Immature natural killer cell (primary cell): ENCODE measurements at regions not wholly inside any gene's neighbourhood (a gene's known extent, or its start where the extent isn't known, plus 50 kb on each side); places are given as distances from the start of the nearest gene placed in this dataset.

ENCODE experiments used
- DNase-seq, 3 donors: peaks; one replicate each; pipeline ENCODE4 v3.0.0; 2022; ENCODE audit warnings: mixed read lengths in 1 of 3
- H3K27ac Mint-ChIP-seq, 6 donors: one replicate each; pipeline ENCODE4 v1.8.0; 2020; ENCODE audit warnings: mixed read lengths in 6 of 6, mild to moderate bottlenecking in 5 of 6, inconsistent platforms in 4 of 6, moderate library complexity in 3 of 6
- H3K27me3 Mint-ChIP-seq, 3 donors: one replicate each; pipeline ENCODE4 v1.8.0; 2020 to 2021; ENCODE audit warnings: low read depth in 3 of 3, mild to moderate bottlenecking in 3 of 3, mixed read lengths in 3 of 3, moderate library complexity in 3 of 3, inconsistent platforms in 1 of 3
- H3K36me3 Mint-ChIP-seq, 3 donors: one replicate each; pipeline ENCODE4 v1.8.0; 2020; ENCODE audit warnings: mixed read lengths in 3 of 3, inconsistent platforms in 2 of 3, mild to moderate bottlenecking in 2 of 3
- H3K4me1 Mint-ChIP-seq, 2 donors: one replicate each; pipeline ENCODE4 v1.8.0; 2020; ENCODE audit warnings: inconsistent platforms in 2 of 2, mild to moderate bottlenecking in 2 of 2, mixed read lengths in 2 of 2, moderate library complexity in 1 of 2
- H3K4me3 Mint-ChIP-seq, 5 donors: one replicate each; pipeline ENCODE4 v1.8.0; 2020; ENCODE audit warnings: mild to moderate bottlenecking in 5 of 5, mixed read lengths in 5 of 5, inconsistent platforms in 3 of 5, moderate library complexity in 3 of 5
- H3K9me3 Mint-ChIP-seq, 6 donors: one replicate each; pipeline ENCODE4 v1.8.0; 2020; ENCODE audit warnings: mild to moderate bottlenecking in 6 of 6, mixed read lengths in 6 of 6, inconsistent platforms in 4 of 6, moderate library complexity in 3 of 6

- Mint-ChIP-seq H3K36me3 (no peaks in the 10 kb centered on the region), H3K4me3 (no peak overlapping the region), H3K27me3 (peaks cover 0 to 14% (median 2%) of the 10 kb centered on the region in 3 donors), H3K27ac (no peak overlapping the region), H3K9me3 (no peaks in the 10 kb centered on the region), H3K4me1 (no peaks in the 10 kb centered on the region)
- DNase-seq: no peak
Measured at GRCh38 chr22:22397875-22398524, 110.5 kb downstream of the ZNF280B start.

GRCh38 chr22:22398530-22399327, 109.8 kb downstream of the ZNF280B start:
- Mint-ChIP-seq H3K27ac (no peak overlapping the region), H3K4me3 (no peak overlapping the region), H3K4me1 (no peaks in the 10 kb centered on the region), H3K9me3 (no peaks in the 10 kb centered on the region), H3K27me3 (peaks cover 0 to 14% (median 2%) of the 10 kb centered on the region in 3 donors), H3K36me3 (no peaks in the 10 kb centered on the region)
- DNase-seq: no peak

- H3K9me3 Mint-ChIP-seq: no peaks in the 10 kb centered on the region
- H3K4me3 Mint-ChIP-seq: no peak overlapping the region
- H3K27me3 Mint-ChIP-seq: peaks cover 1 to 7% (median 2%) of the 10 kb centered on the region in 3 donors
- H3K27ac Mint-ChIP-seq: no peak overlapping the region
- no peak for DNase-seq
- H3K36me3 Mint-ChIP-seq: no peaks in the 10 kb centered on the region
- H3K4me1 Mint-ChIP-seq: no peaks in the 10 kb centered on the region
Measured at GRCh38 chr22:22400099-22400498, 108.4 kb downstream of the ZNF280B start.

- H3K27me3 Mint-ChIP-seq: peaks cover 2 to 12% (median 3%) of the 10 kb centered on the region in 3 donors
- DNase-seq: no peak
- H3K27ac Mint-ChIP-seq: no peak overlapping the region
- H3K4me1 Mint-ChIP-seq: no peaks in the 10 kb centered on the region
- no peak overlapping the region for H3K4me3 Mint-ChIP-seq
- no peaks in the 10 kb centered on the region for H3K9me3 Mint-ChIP-seq
- H3K36me3 Mint-ChIP-seq: no peaks in the 10 kb centered on the region
Measured at GRCh38 chr22:22400964-22401363, 107.6 kb downstream of the ZNF280B start.

GRCh38 chr22:22401381-22401780, 107.2 kb downstream of the ZNF280B start:
- peaks cover 2 to 12% (median 3%) of the 10 kb centered on the region in 3 donors for H3K27me3 Mint-ChIP-seq
- no peak overlapping the region for H3K27ac Mint-ChIP-seq

GRCh38 chr22:22403306-22403705, 105.2 kb downstream of the ZNF280B start:
- Mint-ChIP-seq H3K4me1 (no peaks in the 10 kb centered on the region), H3K27me3 (peaks cover 3 to 6% (median 4%) of the 10 kb centered on the region in 3 donors), H3K27ac (no peak overlapping the region), H3K9me3 (no peaks in the 10 kb centered on the region), H3K36me3 (no peaks in the 10 kb centered on the region), H3K4me3 (no peak overlapping the region)
- DNase-seq: no peak

More at GRCh38 chr22:22401381-22401780, 107.2 kb downstream of the ZNF280B start:
- H3K4me1 Mint-ChIP-seq: no peaks in the 10 kb centered on the region
- no peak for DNase-seq
- H3K9me3 Mint-ChIP-seq: no peaks in the 10 kb centered on the region
- H3K4me3 Mint-ChIP-seq: no peak overlapping the region
- no peaks in the 10 kb centered on the region for H3K36me3 Mint-ChIP-seq

- Mint-ChIP-seq H3K27me3 (peaks cover 3 to 6% (median 4%) of the 10 kb centered on the region in 3 donors), H3K4me3 (no peak overlapping the region), H3K9me3 (no peaks in the 10 kb centered on the region), H3K36me3 (no peaks in the 10 kb centered on the region), H3K27ac (no peak overlapping the region), H3K4me1 (no peaks in the 10 kb centered on the region)
- no peak for DNase-seq
Measured at GRCh38 chr22:22403771-22404170, 104.8 kb downstream of the ZNF280B start.

GRCh38 chr22:22404598-22405284, 103.8 kb downstream of the ZNF280B start:
- no peaks in the 10 kb centered on the region for H3K36me3 Mint-ChIP-seq
- no peaks in the 10 kb centered on the region for H3K4me1 Mint-ChIP-seq
- H3K27ac Mint-ChIP-seq: no peak overlapping the region
- DNase-seq: no peak
- peaks cover 3 to 6% (median 4%) of the 10 kb centered on the region in 3 donors for H3K27me3 Mint-ChIP-seq
- no peak overlapping the region for H3K4me3 Mint-ChIP-seq
- no peaks in the 10 kb centered on the region for H3K9me3 Mint-ChIP-seq

- no peak for DNase-seq
- Mint-ChIP-seq H3K9me3 (no peaks in the 10 kb centered on the region), H3K36me3 (no peaks in the 10 kb centered on the region), H3K4me1 (no peaks in the 10 kb centered on the region), H3K4me3 (no peak overlapping the region), H3K27ac (no peak overlapping the region), H3K27me3 (peaks cover 3 to 10% (median 3%) of the 10 kb centered on the region in 3 donors)
Measured at GRCh38 chr22:22406445-22407027, 102.0 kb downstream of the ZNF280B start.

- Mint-ChIP-seq H3K4me3 (no peak overlapping the region), H3K4me1 (no peaks in the 10 kb centered on the region), H3K27me3 (peaks cover 3 to 11% (median 4%) of the 10 kb centered on the region in 3 donors), H3K9me3 (no peaks in the 10 kb centered on the region), H3K36me3 (no peaks in the 10 kb centered on the region), H3K27ac (no peak overlapping the region)
- no peak for DNase-seq
Measured at GRCh38 chr22:22407061-22407460, 101.5 kb downstream of the ZNF280B start.

- peaks cover 3 to 11% (median 6%) of the 10 kb centered on the region in 3 donors for H3K27me3 Mint-ChIP-seq
- H3K4me1 Mint-ChIP-seq: no peaks in the 10 kb centered on the region
Measured at GRCh38 chr22:22408269-22408668, 100.3 kb downstream of the ZNF280B start.

GRCh38 chr22:22408731-22409696, 99.5 kb downstream of the ZNF280B start:
- DNase-seq: no peak
- Mint-ChIP-seq H3K9me3 (no peaks in the 10 kb centered on the region), H3K4me1 (no peaks in the 10 kb centered on the region), H3K36me3 (no peaks in the 10 kb centered on the region), H3K27me3 (peaks cover 3 to 11% (median 7%) of the 10 kb centered on the region in 3 donors), H3K27ac (no peak overlapping the region), H3K4me3 (no peak overlapping the region)

More at GRCh38 chr22:22408269-22408668, 100.3 kb downstream of the ZNF280B start:
- Mint-ChIP-seq H3K4me3 (no peak overlapping the region), H3K9me3 (no peaks in the 10 kb centered on the region), H3K27ac (no peak overlapping the region), H3K36me3 (no peaks in the 10 kb centered on the region)
- no peak for DNase-seq

GRCh38 chr22:22410121-22410520, 98.4 kb downstream of the ZNF280B start:
- no peak for DNase-seq
- Mint-ChIP-seq H3K27ac (no peak overlapping the region), H3K9me3 (no peaks in the 10 kb centered on the region), H3K4me1 (no peaks in the 10 kb centered on the region), H3K36me3 (no peaks in the 10 kb centered on the region), H3K27me3 (peaks cover 3 to 14% (median 10%) of the 10 kb centered on the region in 3 donors), H3K4me3 (no peak overlapping the region)
